Activated CD8-positive, alpha-beta memory T cell treated with anti-CD3 and anti-CD28 coated beads for 36 hours (primary cell): ENCODE measurements at regions not wholly inside any gene's neighbourhood (a gene's known extent, or its start where the extent isn't known, plus 50 kb on each side); places are given as distances from the start of the nearest gene placed in this dataset.

Source experiments
- CTCF ChIA-PET: fragments of 350-600 bp; sonication (Branson Sonifier 250); formaldehyde crosslinking; loops from one replicate; lab custom pipeline; 2021; ENCODE audit warnings: antibody characterized with exemption; lab: Charles Lee
- POLR2A ChIA-PET: fragments of 350-600 bp; sonication (Branson Sonifier 250); formaldehyde crosslinking; loops from one replicate; lab custom pipeline; 2021; ENCODE audit warnings: antibody characterized with exemption; lab: Charles Lee

DNA sequence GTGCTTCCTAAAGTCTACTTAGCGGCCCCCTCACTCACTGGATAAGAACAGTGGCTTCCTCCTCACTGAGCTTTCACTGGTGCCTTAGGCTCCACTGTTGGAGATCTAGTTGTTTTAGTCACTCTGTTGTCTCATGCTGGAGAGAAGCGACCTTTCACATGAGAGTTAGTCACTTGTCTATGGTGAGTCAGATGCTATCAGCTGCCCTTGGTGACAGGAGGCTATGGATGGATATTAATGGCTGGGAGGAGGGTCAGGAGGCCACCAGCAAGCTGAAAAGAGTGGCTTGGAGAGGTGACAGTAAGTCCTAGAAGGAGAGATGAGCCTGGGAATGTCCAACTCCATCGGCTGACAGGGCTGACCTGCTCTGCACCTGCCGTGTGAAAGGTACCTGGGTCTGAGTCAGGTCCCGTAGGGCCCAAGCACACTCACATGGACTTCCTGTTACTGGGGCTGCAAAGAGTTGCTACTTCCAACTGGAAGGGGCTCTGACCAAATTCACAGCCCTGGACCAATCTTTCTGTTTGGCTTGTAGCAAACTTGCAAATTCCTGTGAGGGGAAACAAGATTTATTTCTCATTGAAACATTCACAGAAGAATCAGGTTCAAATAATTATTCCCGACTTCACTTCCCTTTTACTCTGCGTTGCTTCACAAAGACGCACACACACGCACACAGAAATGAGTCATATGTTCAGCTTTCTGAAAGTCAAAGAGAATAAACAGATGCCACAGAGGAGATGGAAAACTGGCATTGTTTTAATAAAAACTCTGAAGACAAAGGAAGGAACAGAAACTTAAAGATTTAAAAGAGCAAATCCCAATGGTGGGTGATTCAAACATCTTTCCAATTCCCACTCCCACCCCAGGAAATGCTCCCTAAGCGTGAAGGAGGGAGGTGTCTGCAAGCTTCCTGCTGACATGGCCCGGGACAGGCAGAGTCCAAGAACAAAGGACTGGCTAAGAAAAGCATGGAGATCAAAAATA, 203.5 kb upstream of the TWIST2 start:
- POLR2A ChIA-PET: no interaction called here
- CTCF ChIA-PET: no interaction called here

DNA sequence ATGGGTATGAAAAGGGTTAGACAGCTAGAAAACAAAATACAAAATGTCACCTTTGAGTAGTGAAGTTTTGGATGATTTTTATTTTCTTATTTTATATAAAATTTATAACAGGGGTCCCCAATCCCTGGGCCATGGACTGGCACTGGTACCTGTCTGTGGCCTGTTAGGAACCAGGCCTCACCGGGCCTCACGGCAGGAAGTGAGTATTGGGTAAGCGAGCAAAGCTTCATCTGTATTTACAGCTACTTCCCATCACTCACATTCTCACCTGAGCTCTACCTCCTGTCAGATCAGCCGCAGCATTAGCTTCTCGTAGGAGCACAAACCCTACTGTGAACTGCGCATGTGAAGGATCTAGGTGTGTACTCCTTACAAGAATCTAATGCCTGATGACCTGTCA, 202.8 kb upstream of the TWIST2 start:
- CTCF ChIA-PET: no interaction called here
- POLR2A ChIA-PET: no interaction called here

DNA sequence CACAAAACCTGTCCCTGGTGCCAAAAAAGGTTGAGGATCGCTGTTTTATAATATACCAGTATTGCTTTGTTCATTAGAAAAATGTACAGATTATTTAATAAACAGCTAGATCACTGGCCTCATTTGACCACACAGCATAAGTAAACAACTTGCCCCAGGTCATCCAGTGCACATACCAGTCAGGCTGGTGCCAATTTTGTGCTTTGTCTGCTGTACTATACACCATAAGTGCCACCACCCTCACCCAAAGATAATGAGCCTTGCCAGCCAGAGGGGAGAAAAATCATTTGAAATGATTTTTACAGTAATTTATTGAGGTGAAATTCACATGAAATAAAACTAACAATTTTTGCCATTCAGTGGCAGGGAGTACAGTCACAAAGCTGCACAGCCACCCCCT, 202.2 kb upstream of the TWIST2 start:
- ChIA-PET CTCF (no interaction called here), POLR2A (no interaction called here)

DNA sequence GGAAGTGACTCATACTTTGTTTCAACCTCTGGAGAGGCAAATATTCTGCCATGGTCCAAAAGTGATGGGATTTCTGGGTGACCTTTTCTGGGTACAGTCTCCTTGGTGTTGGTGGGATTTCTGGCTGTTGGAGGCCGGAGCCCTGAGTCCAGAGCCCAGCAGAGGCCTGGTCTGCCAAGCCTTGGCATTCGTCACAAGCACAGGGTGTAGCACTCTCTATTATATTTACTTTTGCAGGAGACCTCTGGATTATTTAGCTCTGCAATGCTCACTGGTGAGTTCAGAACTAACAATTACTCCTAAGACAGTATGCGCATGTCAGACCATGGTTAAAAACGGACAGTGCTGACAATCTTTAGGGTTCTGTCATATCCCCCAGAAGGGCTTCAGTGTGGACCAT, 201.6 kb upstream of the TWIST2 start:
- POLR2A ChIA-PET: no interaction called here
- CTCF ChIA-PET: no interaction called here

DNA sequence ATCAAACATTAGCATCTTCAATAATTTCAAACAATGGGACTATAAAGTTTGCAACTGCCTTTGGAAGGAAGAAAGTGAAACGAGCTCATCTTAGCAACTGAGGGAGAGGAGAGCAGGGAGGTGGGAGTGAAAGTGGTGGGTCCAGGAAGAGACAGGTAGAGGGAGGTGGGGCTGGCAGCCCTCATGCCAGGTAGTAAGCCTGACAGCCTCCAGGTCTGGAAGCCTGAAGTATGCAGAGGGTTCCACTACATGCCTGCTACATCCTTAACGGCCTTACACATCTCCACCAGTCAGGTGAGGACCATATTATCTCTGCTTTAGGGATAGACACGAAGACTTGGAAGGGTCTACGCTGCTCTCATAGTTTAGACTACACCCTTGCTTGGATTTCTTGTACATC, 201.1 kb upstream of the TWIST2 start:
- CTCF ChIA-PET: no interaction called here

DNA sequence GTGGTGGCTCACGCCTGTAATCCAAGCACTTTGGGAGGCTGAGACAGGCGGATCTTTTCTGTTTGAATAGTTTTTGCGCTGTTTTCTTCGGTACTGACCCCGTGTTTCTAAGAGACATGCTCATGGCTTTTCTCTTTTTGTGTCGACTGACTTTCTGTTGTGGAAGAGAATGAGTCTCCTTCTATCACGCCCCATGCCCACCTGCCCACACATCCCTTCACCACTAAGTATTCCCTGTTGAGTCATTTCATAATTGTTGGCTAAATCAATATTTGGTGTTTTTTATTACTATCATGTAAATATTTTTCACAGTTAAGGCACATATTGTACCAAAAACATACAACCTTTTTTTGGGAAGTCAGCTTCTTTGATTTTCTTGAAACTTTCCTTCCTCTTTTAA, 198.8 kb upstream of the TWIST2 start:
- POLR2A ChIA-PET: no interaction called here

More for the DNA sequence above, 201.1 kb upstream of the TWIST2 start:
- POLR2A ChIA-PET: no interaction called here

DNA sequence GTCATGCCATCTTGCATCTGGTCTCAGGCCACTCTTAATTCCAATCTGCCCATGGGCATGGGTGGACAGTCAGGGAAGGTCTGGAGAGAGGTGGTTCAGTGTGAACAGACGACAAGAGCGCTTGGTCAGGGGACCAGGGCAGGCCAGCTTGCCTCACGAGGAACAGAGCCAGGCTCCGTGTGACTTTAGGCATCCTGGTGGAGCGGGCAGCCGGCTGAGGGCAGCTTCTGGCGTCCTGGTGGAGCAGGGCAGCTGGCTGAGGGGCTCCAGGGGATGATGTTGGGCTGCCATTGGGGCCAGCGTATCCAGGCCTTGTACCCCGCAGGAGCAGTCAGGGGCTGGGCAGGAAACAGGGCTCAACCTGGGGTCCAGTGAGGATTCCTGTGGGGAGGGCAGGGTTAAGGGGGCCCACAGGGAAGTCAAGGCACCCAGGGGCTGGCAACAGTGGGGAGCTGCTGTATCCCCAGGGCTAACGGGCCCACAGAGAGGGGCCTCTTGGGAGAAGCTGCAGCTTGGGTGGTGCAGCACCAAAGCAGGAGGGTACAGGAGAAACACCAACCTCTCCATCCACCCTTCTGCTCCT, 197.9 kb upstream of the TWIST2 start:
- POLR2A ChIA-PET: no interaction called here
- CTCF ChIA-PET: no interaction called here

More for the DNA sequence above, 198.8 kb upstream of the TWIST2 start:
- CTCF ChIA-PET: no interaction called here

DNA sequence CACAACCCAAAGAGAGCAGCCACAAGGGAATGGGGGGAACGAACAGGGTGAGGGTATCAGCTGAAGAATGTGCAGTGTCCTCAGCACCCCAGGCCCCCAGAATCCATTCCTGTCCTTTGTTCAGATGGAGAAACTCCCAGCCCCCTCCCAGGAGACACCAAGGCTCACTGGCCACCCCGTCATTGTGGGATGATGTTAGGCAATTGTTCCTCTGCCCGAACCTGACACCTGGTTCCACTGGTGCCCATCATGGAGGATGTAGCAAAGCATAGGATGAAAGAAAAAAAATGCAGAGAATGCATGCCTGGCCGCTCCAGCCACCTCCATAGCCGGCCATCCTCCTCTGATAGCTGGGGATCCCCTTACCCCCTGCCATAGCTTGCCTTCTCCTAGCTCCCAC, 197.3 kb upstream of the TWIST2 start:
- ChIA-PET CTCF (no interaction called here), POLR2A (no interaction called here)

DNA sequence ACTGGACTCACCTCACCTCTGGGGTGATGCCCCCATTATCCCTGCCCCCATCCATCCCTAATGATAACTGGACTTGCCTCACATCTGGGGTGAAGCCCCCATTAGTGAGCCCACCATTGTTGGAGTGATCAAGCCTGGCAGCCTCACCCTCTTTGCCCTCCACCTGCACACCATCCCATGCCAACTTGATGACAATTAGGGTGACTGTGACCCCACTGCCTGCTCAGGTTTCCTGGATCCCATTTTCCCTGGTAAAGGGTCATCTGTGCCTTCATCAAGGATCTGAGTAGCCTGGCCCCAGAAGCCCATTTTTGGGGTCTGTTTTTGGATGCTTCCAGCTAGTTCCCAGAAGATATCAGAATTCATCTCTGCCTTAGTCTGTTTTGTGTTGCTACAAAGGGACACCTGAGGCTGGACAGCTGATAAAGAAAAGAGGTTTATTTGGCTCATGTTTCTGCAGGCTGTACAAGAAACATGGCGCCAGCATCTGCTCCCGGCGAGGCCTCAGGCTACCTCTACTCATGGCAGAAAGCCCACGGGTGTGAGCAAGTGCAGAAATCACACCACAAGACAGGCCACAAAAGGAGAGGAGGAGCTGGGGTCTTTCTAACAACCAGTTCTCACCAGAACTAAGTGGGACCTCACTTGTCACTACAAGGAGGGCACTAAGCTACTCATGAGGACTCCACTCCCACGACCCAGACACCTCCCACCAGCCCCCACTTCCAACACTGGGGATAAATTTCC, 196.4 kb upstream of the TWIST2 start:
- ChIA-PET POLR2A (no interaction called here), CTCF (no interaction called here)

DNA sequence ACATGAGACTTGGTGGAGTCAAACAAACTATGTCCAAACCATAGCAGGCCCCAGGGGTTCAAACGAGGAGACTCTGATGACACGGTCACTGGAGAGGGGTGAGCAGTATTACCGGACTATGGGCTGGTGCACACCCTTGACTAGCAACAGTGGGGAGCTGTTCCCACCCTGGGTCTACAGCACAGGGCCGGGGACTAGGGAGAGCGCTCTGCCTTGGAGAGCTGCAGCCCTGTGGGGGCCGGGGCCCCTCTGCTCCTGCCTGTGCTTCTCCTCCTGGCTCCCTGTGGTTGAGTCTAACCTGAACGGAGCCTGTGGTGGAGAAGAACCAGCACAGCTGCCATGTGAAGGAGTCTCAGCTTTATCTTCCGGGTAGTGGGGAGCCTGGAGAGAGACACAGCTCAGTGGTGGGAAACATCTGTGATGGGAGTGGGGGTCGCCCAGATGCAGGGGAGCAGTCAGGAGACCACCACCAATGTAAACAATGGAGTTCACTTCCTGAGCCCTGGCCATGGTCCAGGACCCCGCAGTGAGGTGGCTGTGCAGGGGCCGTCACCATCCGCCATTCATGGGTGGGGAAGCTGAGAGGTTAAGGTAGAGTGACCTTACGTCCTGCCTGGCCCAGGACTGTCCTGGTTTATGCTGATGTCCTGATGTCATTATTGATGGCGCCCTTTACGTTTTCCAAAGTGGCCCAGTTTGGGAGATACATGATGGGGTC, 195.7 kb upstream of the TWIST2 start:
- ChIA-PET POLR2A (no interaction called here), CTCF (no interaction called here)

DNA sequence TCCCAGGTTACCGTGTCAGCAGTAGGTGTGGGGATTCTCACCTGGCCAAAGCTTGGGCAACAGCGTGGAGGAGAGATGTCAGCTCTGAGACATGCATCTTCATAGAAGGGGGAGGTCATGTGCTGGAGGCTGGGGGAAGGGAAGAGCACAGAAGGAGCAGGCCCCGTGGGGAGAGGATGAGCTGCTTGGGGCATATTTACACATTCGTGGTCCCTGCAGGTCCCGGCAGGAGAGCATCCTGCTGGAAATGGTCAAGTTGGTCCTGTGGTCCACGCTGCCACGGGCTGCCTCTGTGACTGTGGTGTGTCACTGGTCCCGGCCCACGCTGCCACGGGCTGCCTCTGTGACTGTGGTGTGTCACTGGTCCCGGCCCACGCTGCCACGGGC, 195.1 kb upstream of the TWIST2 start:
- POLR2A ChIA-PET: no interaction called here
- CTCF ChIA-PET: no interaction called here

DNA sequence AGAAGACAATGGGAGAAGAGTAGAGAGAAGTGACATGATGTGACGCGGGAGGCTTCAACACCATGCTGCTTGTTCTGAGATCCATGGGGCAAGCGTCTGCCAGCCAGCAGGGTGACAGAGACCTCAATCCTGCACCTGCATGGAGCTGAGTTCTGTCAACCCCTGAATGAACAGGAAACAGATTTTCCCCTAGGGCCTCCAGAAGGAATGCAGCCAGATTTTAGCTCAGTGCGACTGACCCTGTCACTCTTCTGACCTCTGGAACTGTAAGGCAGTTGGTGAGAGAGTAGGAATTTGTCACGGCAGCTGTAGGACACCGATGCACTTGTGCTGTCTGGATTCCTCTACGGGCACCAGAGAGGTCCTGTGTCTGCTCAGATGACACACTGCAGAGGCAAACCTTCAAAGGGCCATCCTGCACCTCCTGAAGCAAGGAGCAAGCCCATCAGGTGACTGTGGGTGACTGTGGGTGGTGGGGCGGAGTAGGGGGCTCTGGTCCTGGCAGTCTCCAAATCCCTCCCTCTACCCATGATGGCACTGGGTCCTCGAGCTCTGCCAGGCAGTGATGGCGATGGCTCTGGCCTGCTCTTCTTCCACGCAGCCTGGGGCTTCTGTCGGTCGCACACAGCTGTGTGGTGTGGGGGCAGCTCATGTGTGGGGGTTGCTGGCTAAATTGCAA, 194.3 kb upstream of the TWIST2 start:
- ChIA-PET CTCF (no interaction called here), POLR2A (no interaction called here)

DNA sequence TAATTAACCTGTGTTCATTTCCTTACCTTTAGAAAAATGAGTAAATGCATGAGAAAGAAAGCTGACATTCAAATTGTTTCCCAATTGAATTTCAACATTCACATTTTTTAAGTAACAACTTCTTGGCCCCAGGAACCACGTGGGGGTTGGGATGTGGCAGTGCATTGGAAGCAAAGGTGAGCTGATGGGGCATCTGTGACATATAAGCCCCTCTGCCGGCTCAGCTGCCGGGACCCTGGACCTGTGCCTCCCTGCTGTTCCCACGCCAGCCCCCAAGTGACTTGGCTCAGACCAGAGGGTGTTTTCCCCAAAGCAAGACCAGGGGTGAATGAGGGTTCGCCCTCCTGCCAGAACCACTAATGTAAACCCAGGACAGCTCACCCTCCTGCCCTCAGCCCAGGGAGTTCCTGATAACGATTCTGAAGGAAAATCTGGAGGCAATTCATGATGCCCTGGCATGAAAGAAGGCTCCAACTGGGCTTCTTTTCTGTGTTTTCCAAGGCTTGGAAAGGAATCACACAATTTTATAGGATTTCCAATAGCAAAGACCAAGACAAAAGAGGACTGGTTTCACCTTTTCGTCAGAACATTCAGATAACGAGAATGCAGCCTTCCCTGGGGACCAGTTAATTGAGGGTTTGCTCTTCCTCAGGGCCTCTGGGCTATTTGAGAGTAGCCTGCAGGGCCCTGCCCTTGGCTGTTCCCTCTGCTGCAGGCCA, 193.2 kb upstream of the TWIST2 start:
- CTCF ChIA-PET: no interaction called here

DNA sequence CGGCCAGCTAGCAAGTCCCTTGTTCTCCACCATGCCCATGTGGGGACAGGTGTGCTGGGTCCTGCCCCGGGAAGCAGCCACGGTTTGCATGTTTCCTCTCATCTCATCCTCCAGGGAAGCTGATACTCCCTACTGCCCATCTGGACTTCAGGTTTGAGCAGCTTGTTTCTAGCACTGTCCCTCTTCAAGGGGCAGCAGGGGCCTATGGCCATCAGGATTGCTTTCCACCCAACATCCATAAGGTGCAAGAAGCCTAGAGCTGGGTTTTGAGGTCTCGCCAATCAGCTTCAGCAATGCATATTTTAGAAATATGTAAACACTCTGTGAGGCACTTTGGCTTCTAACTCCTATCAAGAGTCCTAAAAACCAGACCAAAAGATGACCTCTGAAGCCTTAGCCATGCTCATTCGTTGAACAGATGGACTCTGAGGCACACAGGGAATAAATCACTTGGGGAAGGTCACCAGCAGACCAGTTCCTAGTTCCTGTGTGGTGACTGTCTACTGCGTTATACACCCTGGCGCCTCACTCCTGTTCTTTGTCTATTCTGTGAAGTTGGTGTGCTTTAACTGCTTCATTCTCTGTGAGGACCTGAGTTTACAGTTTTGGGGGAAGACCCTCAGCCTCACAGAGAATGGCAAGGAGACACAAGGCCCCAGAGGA, 192.6 kb upstream of the TWIST2 start:
- ChIA-PET POLR2A (no interaction called here), CTCF (no interaction called here)

More for the DNA sequence above, 193.2 kb upstream of the TWIST2 start:
- POLR2A ChIA-PET: no interaction called here

DNA sequence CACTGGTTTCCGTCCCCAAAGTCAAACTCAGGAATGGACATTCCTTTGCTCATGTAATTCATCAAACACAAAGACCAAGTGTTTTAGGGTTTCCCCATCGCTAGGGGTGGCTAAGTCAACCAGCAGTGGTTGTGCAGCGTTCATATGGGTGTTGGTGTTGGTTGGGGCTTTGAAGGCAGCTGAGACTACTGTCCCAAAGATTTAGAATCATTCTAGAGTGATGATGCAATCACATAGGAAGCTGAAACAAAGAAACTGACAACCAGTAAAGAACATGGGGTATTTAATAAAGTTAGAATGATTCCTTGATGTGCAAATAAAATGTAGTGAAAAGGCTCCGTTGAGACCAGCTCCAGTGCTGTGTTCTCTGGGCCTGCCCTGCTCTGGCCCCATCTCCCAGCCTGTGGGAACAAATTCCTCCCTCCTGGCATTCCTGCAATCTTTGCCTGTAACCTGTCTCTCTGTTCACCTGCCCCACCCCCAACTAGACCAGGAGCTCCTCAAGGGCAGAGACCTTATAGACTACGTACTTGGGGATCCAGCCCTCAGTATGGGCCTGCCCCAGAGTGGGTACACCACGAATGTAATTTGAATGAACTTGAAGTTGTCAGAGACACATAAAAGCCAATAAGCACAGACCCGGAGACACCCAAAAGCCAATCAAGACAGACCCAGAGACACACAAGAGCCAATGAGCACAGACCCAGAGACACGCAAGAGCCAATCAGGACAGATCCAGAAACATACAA, 191.7 kb upstream of the TWIST2 start:
- POLR2A ChIA-PET: no interaction called here
- CTCF ChIA-PET: no interaction called here

DNA sequence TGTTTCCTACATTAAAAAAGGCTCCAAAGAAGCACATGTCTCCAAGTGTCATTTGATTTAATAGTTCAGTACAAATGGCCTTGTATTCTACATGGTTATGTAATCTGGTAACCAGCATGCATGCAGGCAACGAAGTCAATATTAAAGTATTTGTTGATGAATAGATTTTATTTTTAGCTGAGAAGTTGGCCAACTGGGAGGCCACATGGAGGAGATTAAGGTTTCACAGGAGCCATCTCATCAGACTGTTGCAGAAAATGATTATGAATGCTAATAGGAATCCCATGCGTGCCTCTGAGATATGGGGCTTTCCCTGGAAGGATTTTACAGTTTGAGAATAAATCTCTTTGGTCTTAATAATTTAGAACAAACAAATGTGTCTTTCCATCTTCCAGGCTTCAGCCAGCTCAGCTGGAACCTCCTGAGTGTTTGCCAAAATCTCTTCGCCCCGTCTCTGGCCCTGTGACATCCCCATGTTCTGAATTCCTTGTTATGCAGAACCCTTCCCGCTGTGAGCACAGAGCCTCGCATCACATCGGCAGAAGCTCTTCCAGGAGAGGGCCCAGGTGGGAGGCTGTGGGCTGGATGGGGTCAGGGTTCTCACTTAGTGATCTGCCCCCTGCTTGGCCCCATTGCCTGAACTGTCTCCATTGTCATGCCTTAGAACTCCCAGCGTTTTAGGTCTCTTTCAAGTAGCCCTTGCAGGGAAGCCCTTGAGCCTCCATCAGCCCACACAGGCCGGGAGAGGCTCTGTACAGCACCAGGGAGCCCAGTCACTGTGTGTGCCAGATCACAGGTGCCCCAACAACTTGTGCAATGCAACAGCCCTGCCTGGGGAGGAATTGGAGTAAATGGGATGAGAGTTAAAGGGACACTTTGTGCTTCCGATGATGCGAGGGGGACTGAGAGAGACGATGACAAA, 190.5 kb upstream of the TWIST2 start:
- ChIA-PET POLR2A (no interaction called here), CTCF (no interaction called here)

DNA sequence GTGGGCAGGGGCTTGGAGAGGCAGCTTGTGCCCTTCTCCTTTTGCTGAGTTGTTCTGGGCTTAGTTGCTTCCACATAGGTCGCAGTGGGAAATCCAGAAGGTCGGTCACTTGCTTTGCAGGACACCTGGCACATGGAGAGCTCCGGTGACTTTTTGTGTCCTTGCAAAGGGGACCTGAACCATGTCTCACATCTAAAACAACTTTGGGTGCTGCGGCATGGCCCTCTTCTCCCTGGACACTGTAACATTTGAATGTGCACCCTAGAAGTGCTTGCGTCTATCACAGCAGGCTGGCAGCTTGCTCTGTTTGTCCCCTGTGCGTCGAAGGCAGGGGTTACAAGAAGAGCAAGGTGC, 189.9 kb upstream of the TWIST2 start:
- ChIA-PET POLR2A (no interaction called here), CTCF (no interaction called here)
